GM21825 (cell line): ENCODE measurements at regions not wholly inside any gene's neighbourhood (a gene's known extent, or its start where the extent isn't known, plus 50 kb on each side); places are given as distances from the start of the nearest gene placed in this dataset.
"Not testable (repeated sequence)": the region's sequence is repeated elsewhere in the genome, so short reads cannot be mapped to it uniquely, and the experiment has no call there.

Experiments used
- ATAC-seq: cut with Tn5 transposase; IDR thresholded peaks from one replicate; pipeline ENCODE4 v1.9.1; 2021; ENCODE audit warnings: mild to moderate bottlenecking, moderate library complexity; ENCODE audit not compliant: unreplicated experiment

GRCh38 chr4:177494791-177495190, 52.6 kb upstream of the AGA start:
- ATAC-seq: no peak

- ATAC-seq: not testable (repeated sequence)
Measured at GRCh38 chr4:177495626-177496025, 53.4 kb upstream of the AGA start.

- no peak for ATAC-seq
Measured at GRCh38 chr4:177499537-177499936, 57.3 kb upstream of the AGA start.

GRCh38 chr4:177505171-177505615, 63.0 kb upstream of the AGA start:
- no peak for ATAC-seq

- ATAC-seq: no peak
Measured at GRCh38 chr4:177508662-177509061, 66.4 kb upstream of the AGA start.

GRCh38 chr4:177509226-177509745, 67.0 kb upstream of the AGA start:
- ATAC-seq: no peak

GRCh38 chr4:177511611-177512010, 69.4 kb upstream of the AGA start:
- ATAC-seq: no peak

- no peak for ATAC-seq
Measured at GRCh38 chr4:177512646-177513045, 70.4 kb upstream of the AGA start.

- no peak for ATAC-seq
Measured at GRCh38 chr4:177517862-177518261, 75.6 kb upstream of the AGA start.

GRCh38 chr4:177519481-177520260, 77.4 kb upstream of the AGA start:
- ATAC-seq: no peak

- no peak for ATAC-seq
Measured at GRCh38 chr4:177528620-177529019, 86.4 kb upstream of the AGA start.

- no peak for ATAC-seq
Measured at GRCh38 chr4:177530561-177530960, 88.3 kb upstream of the AGA start.

- no peak for ATAC-seq
Measured at GRCh38 chr4:177532358-177532757, 90.1 kb upstream of the AGA start.

GRCh38 chr4:177534841-177535240, 92.6 kb upstream of the AGA start:
- ATAC-seq: not testable (repeated sequence)

GRCh38 chr4:177546745-177547144, 104.5 kb upstream of the AGA start:
- no peak for ATAC-seq

- no peak for ATAC-seq
Measured at GRCh38 chr4:177547985-177548384, 105.7 kb upstream of the AGA start.

- ATAC-seq: peak; percentile 58
Measured at GRCh38 chr4:177555007-177555574, 112.9 kb upstream of the AGA start.

- no peak for ATAC-seq
Measured at GRCh38 chr4:177557416-177557815, 115.2 kb upstream of the AGA start.

- no peak for ATAC-seq
Measured at GRCh38 chr4:177558995-177559394, 116.8 kb upstream of the AGA start.

GRCh38 chr4:177562163-177562562, 119.9 kb upstream of the AGA start:
- ATAC-seq: no peak

- ATAC-seq: no peak
Measured at GRCh38 chr4:177562859-177563258, 120.6 kb upstream of the AGA start.

- ATAC-seq: no peak
Measured at GRCh38 chr4:177566691-177567090, 124.5 kb upstream of the AGA start.
